CD4-positive, alpha-beta T cell treated with Interleukin-15 for 4 hours (primary cell): ENCODE measurements at regions not wholly inside any gene's neighbourhood (a gene's known extent, or its start where the extent isn't known, plus 50 kb on each side); places are given as distances from the start of the nearest gene placed in this dataset.

Source experiments
- DNase-seq: peaks from one replicate; pipeline ENCODE4 v3.0.0-alpha.2; 2020; ENCODE audit warnings: low spot score

DNA sequence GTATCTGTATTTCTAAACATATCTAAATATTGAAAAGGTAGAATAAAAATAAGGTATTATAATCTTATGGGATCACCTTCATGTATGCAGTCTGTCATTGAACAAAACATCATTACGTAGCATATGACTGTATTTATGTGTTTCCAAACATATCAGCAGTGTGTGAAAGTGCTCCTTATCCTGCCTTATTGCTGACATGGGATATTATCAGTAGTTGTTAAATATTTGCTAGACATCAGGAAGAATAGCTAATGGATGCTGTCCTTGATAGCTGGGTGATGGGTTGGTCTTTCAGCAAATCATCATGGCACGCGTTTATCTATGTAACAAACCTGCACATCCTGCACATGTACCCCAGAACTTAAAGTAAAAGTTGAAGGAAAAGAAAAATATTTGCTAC is 59.1 kb upstream of the FAM20A start:
- no peak for DNase-seq

GRCh38 chr17:68658999-68659780 is 58.0 kb upstream of the FAM20A start:
- no peak for DNase-seq

DNA sequence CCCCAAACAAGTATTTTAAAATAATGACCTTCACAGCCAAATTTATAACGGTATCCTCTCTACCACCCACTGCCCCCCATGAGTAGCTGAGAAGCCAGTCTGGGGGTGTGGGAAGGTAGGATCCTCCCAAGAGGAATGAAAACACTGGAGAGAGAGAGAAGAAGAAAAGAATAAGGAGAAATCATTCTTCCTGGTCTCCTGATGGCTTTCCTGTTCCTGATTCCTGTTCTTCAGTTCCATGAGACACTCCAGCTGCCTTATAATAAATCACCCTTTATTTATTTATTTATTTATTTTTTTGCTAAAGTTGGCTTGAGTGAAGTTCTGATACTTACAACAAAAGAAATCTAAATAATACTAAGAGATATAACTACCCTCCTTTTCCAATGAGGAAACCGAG is 56.4 kb upstream of the FAM20A start:
- no peak for DNase-seq

- DNase-seq: no peak
Observed at GRCh38 chr17:68657166-68657565, 56.0 kb upstream of the FAM20A start.

- no peak for DNase-seq
Observed at GRCh38 chr17:68656666-68657065, 55.5 kb upstream of the FAM20A start.
